ENCODE measurements at regions not wholly inside any gene's neighbourhood (a gene's known extent, or its start where the extent isn't known, plus 50 kb on each side); places are given as distances from the start of the nearest gene placed in this dataset.

DNA sequence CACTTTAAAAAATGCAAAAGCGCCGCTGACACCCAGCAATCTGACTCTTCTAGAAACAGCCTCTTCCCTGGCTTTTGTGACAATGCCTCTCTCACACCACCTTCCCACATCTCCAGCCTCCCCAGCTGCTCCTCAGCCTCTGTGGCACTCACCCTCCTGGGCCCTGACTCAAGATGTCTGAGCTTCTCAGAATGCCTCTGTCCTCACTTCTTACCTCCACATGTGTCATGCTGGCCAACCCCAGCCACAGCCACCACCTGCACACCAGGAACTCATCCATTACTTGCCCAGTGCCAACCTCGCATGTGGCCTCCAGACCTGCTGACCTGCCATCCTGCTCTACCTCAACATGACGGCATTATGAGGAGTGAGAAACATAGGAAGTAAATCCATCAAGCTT is 249.8 kb upstream of the RAB6C start:
- no peaks in the 10 kb centered on the region for H3K9me2 ChIP-seq
- no peak for DNase-seq
- H3K4me1 ChIP-seq (ENCODE audit: control insufficient read depth in 1 of 2, insufficient read depth in 2 of 2, low read depth in 1 of 2, low read length in 1 of 2), result no peaks in the 10 kb centered on the region
- 40% methylated on average over 4 of the region's 4 CpGs for WGBS (ENCODE audit: low lambda C conversion rate)
- no peak overlapping the region for H3K9ac ChIP-seq
- H3K9me3 ChIP-seq, result no peaks in the 10 kb centered on the region
- no peaks in the 10 kb centered on the region for H3K36me3 ChIP-seq (replicated peaks in 1 of 2; ENCODE audit: control insufficient read depth in 1 of 2, insufficient read depth in 2 of 2, low read length in 1 of 2)
- H3K4me2 ChIP-seq, result no peak overlapping the region
- H3F3A ChIP-seq (replicated peaks; ENCODE audit: insufficient read depth), result no peaks in the 10 kb centered on the region
- POLR2A ChIA-PET, result no interaction called here
- no peaks in the 10 kb centered on the region for H4K20me1 ChIP-seq (ENCODE audit: insufficient read depth)
- no peaks in the 10 kb centered on the region for H3K27me3 ChIP-seq (ENCODE audit: insufficient read depth)
- CTCF ChIA-PET, result interaction anchor here (0.6 kb wide), 1 partner anchor 329 kb away, joined by 3 read pairs; no protein-coding TSS in a partner anchor
- no peak overlapping the region for H3K4me3 ChIP-seq (ENCODE audit: low read depth in 2 of 2, low read length in 1 of 2)
- H2AFZ ChIP-seq (ENCODE audit: low read depth), result no peak overlapping the region
- no peak overlapping the region for H3K27ac ChIP-seq (ENCODE audit: low read depth in 2 of 2, low read length in 1 of 2)
- TF ChIP-seq ELF1 (IDR thresholded peaks at IDR 0.05) (no peak), RXRA (IDR thresholded peaks at IDR 0.05; ENCODE audit: borderline replicate concordance, low read depth) (no peak), SMC3 (IDR thresholded peaks at IDR 0.05; ENCODE audit: low read depth, low read length) (no peak)
- TF ChIP-seq, protein P1, sequence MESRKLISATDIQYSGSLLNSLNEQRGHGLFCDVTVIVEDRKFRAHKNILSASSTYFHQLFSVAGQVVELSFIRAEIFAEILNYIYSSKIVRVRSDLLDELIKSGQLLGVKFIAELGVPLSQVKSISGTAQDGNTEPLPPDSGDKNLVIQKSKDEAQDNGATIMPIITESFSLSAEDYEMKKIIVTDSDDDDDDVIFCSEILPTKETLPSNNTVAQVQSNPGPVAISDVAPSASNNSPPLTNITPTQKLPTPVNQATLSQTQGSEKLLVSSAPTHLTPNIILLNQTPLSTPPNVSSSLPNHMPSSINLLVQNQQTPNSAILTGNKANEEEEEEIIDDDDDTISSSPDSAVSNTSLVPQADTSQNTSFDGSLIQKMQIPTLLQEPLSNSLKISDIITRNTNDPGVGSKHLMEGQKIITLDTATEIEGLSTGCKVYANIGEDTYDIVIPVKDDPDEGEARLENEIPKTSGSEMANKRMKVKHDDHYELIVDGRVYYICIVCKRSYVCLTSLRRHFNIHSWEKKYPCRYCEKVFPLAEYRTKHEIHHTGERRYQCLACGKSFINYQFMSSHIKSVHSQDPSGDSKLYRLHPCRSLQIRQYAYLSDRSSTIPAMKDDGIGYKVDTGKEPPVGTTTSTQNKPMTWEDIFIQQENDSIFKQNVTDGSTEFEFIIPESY (IDR thresholded peaks at IDR 0.05; ENCODE audit: borderline replicate concordance, low read depth), result no peak
- H3K79me2 ChIP-seq (ENCODE audit: insufficient read depth), result no peaks in the 10 kb centered on the region

GRCh38 chr2:129730979-129731378 is 248.5 kb upstream of the RAB6C start:
- TF ChIP-seq FOXM1 (IDR thresholded peaks at IDR 0.05; ENCODE audit: low read depth), result no peak
- no peak for TF ChIP-seq USF1 (IDR thresholded peaks at IDR 0.05; ENCODE audit: borderline replicate concordance, low read depth)
- WGBS (ENCODE audit: low lambda C conversion rate), result 56% methylated on average over 1 of the region's 4 CpGs
- no peaks in the 10 kb centered on the region for H3K4me1 ChIP-seq (ENCODE audit: control insufficient read depth in 1 of 2, insufficient read depth in 2 of 2, low read depth in 1 of 2, low read length in 1 of 2)
- ChIA-PET POLR2A (no interaction called here), CTCF (no interaction called here)
- H3F3A ChIP-seq (replicated peaks; ENCODE audit: insufficient read depth), result no peaks in the 10 kb centered on the region
- H3K4me3 ChIP-seq (ENCODE audit: low read depth in 2 of 2, low read length in 1 of 2), result no peak overlapping the region
- no peaks in the 10 kb centered on the region for H4K20me1 ChIP-seq (ENCODE audit: insufficient read depth)
- no peaks in the 10 kb centered on the region for H3K36me3 ChIP-seq (replicated peaks in 1 of 2; ENCODE audit: control insufficient read depth in 1 of 2, insufficient read depth in 2 of 2, low read length in 1 of 2)
- no peaks in the 10 kb centered on the region for H3K79me2 ChIP-seq (ENCODE audit: insufficient read depth)
- no peak overlapping the region for H3K4me2 ChIP-seq
- H3K27ac ChIP-seq (ENCODE audit: low read depth in 2 of 2, low read length in 1 of 2), result no peak overlapping the region
- DNase-seq, result no peak
- no peaks in the 10 kb centered on the region for H3K9me2 ChIP-seq
- H3K9ac ChIP-seq, result no peak overlapping the region
- H2AFZ ChIP-seq (ENCODE audit: low read depth), result no peak overlapping the region
- H3K27me3 ChIP-seq (ENCODE audit: insufficient read depth), result no peaks in the 10 kb centered on the region
- no peaks in the 10 kb centered on the region for H3K9me3 ChIP-seq

- Histone ChIP-seq H3F3A (replicated peaks; ENCODE audit: insufficient read depth) (no peaks in the 10 kb centered on the region), H3K79me2 (ENCODE audit: insufficient read depth) (no peaks in the 10 kb centered on the region), H2AFZ (ENCODE audit: low read depth) (no peak overlapping the region), H3K4me1 (ENCODE audit: control insufficient read depth in 1 of 2, insufficient read depth in 2 of 2, low read depth in 1 of 2, low read length in 1 of 2) (no peaks in the 10 kb centered on the region), H3K27ac (ENCODE audit: low read depth in 2 of 2, low read length in 1 of 2) (no peak overlapping the region), H3K9me2 (no peaks in the 10 kb centered on the region), H4K20me1 (ENCODE audit: insufficient read depth) (no peaks in the 10 kb centered on the region), H3K9ac (no peak overlapping the region), H3K9me3 (no peaks in the 10 kb centered on the region), H3K4me2 (no peak overlapping the region), H3K4me3 (ENCODE audit: low read depth in 2 of 2, low read length in 1 of 2) (no peak overlapping the region), H3K36me3 (replicated peaks in 1 of 2; ENCODE audit: control insufficient read depth in 1 of 2, insufficient read depth in 2 of 2, low read length in 1 of 2) (no peaks in the 10 kb centered on the region), H3K27me3 (ENCODE audit: insufficient read depth) (no peaks in the 10 kb centered on the region)
- ChIA-PET CTCF (no interaction called here), POLR2A (no interaction called here)
- no peak for DNase-seq
- WGBS (ENCODE audit: low lambda C conversion rate), result 22% methylated on average over 6 of the region's 6 CpGs
- no peak for TF ChIP-seq FOXM1 (IDR thresholded peaks at IDR 0.05; ENCODE audit: low read depth)
- TF ChIP-seq RCOR1 (IDR thresholded peaks at IDR 0.05; ENCODE audit: low read length), result no peak
- no peak for TF ChIP-seq RXRA (IDR thresholded peaks at IDR 0.05; ENCODE audit: borderline replicate concordance, low read depth)
- TF ChIP-seq MXI1 (IDR thresholded peaks at IDR 0.05; ENCODE audit: low read depth, low read length), result no peak
- TF ChIP-seq TEAD4 (IDR thresholded peaks at IDR 0.05; ENCODE audit: borderline replicate concordance, insufficient read depth), result no peak
- TF ChIP-seq REST (IDR thresholded peaks at IDR 0.05; ENCODE audit: low read depth, low read length), result no peak
- TF ChIP-seq, protein P2, sequence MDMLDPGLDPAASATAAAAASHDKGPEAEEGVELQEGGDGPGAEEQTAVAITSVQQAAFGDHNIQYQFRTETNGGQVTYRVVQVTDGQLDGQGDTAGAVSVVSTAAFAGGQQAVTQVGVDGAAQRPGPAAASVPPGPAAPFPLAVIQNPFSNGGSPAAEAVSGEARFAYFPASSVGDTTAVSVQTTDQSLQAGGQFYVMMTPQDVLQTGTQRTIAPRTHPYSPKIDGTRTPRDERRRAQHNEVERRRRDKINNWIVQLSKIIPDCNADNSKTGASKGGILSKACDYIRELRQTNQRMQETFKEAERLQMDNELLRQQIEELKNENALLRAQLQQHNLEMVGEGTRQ (IDR thresholded peaks at IDR 0.05; ENCODE audit: borderline replicate concordance, low read depth, low read length), result no peak
- no peak for TF ChIP-seq MEF2A (IDR thresholded peaks at IDR 0.05; ENCODE audit: borderline replicate concordance, low read depth)
Measured at GRCh38 chr2:129731907-129732629, 247.4 kb upstream of the RAB6C start.

All from SK-N-SH (cell line).